ENCODE measurements at regions not wholly inside any gene's neighbourhood (a gene's known extent, or its start where the extent isn't known, plus 50 kb on each side); places are given as distances from the start of the nearest gene placed in this dataset.
A peak's percentile ranks its signal among the peaks of the same experiment; 100 is the strongest.

GRCh38 chr2:234405462-234405861 is 91.4 kb downstream of the ARL4C start:
- FAIRE-seq: no peak
- DNase-seq (ENCODE audit: low read depth, low spot score): no peak
- POLR2A ChIA-PET: no interaction called here

DNA sequence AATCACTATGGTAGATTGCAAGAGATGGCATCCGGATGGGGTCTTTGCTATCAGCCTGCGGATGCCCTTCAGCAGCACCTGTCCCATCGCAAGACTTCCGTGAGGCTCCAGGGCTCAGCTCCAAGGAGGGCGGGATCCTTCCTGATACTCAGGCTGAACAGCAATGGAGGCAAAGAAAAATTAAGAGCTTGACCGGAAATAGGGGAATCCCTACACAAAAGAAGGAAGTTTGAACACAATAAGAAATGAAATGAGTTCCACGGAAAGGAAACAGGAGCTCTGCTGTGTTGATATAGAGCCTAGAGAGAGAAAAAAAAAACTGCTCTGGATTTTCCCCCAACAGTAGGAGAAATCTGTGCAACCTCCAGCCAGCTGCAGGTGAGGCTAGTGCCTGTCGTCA is 91.9 kb downstream of the ARL4C start:
- TF ChIP-seq, protein P1, sequence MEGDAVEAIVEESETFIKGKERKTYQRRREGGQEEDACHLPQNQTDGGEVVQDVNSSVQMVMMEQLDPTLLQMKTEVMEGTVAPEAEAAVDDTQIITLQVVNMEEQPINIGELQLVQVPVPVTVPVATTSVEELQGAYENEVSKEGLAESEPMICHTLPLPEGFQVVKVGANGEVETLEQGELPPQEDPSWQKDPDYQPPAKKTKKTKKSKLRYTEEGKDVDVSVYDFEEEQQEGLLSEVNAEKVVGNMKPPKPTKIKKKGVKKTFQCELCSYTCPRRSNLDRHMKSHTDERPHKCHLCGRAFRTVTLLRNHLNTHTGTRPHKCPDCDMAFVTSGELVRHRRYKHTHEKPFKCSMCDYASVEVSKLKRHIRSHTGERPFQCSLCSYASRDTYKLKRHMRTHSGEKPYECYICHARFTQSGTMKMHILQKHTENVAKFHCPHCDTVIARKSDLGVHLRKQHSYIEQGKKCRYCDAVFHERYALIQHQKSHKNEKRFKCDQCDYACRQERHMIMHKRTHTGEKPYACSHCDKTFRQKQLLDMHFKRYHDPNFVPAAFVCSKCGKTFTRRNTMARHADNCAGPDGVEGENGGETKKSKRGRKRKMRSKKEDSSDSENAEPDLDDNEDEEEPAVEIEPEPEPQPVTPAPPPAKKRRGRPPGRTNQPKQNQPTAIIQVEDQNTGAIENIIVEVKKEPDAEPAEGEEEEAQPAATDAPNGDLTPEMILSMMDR (IDR thresholded peaks at IDR 0.05; ENCODE audit: extremely low read depth in 1 of 2, insufficient read depth in 1 of 2, low read depth in 1 of 2, low read length in 2 of 2): no peak
- TF ChIP-seq, protein P2, sequence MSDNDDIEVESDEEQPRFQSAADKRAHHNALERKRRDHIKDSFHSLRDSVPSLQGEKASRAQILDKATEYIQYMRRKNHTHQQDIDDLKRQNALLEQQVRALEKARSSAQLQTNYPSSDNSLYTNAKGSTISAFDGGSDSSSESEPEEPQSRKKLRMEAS (IDR thresholded peaks at IDR 0.05; ENCODE audit: insufficient read depth, insufficient read length): no peak
- TF ChIP-seq POLR2A (IDR thresholded peaks at IDR 0.05; ENCODE audit: low read depth, low read length) (peak; percentile 35), POLR2AphosphoS5 (IDR thresholded peaks at IDR 0.05; ENCODE audit: insufficient read depth, low read depth, low read length) (no peak), FOS (IDR thresholded peaks at IDR 0.05; ENCODE audit: borderline replicate concordance, insufficient read depth, low read length) (peak; percentile 11), JUN (IDR thresholded peaks at IDR 0.05; ENCODE audit: borderline replicate concordance, insufficient read depth, insufficient read length, low read depth) (no peak)
- CTCF ChIA-PET: interaction anchor here (0.7 to 2.1 kb wide), 8 partner anchors 16 to 269 kb away, joined by 3 to 7 read pairs (median 4); partner anchors contain the start of gene ARL4C
- Histone ChIP-seq H3K9me3 (replicated peaks; ENCODE audit: control insufficient read depth, insufficient read depth, low read length) (no peaks in the 10 kb centered on the region), H4K20me1 (replicated peaks; ENCODE audit: control insufficient read depth, extremely low read depth, insufficient read depth, low read length) (no peaks in the 10 kb centered on the region), H3K4me2 (ENCODE audit: insufficient read depth, low read length) (peak overlapping the region; percentile 3), H3K4me1 (ENCODE audit: control insufficient read depth, extremely low read depth, insufficient read depth, low read length) (peaks cover 14% of the 10 kb centered on the region), H3K9me1 (replicated peaks; ENCODE audit: control insufficient read depth, extremely low read depth, insufficient read depth, low read length) (no peaks in the 10 kb centered on the region), H3K79me2 (ENCODE audit: control insufficient read depth, insufficient read depth, low read length) (no peaks in the 10 kb centered on the region), H3K4me3 (replicated peaks in 1 of 3; ENCODE audit: insufficient read depth in 1 of 3, low read depth in 1 of 3, low read length in 3 of 3) (no peak overlapping the region), H3K36me3 (ENCODE audit: control insufficient read depth in 2 of 2, extremely low read depth in 1 of 2, insufficient read depth in 2 of 2, low read length in 2 of 2) (no peaks in the 10 kb centered on the region), H3K27me3 (ENCODE audit: control insufficient read depth in 2 of 2, insufficient read depth in 2 of 2, low read length in 2 of 2) (no peaks in the 10 kb centered on the region), H3K9ac (replicated peaks; ENCODE audit: extremely low read depth, insufficient read depth, low read length) (no peak overlapping the region), H2AFZ (ENCODE audit: low read depth, low read length) (no peak overlapping the region), H3K27ac (ENCODE audit: insufficient read depth, low read depth, low read length) (no peak overlapping the region)
- dilution Hi-C loops (cut with MboI; ENCODE audit: extremely low pct_ligation_motif_present, low sequenced_read_pairs): no loop called here
- POLR2A ChIA-PET: interaction anchor here (0.7 kb wide), 1 partner anchor 100 kb away, joined by 3 read pairs; no protein-coding TSS in a partner anchor
- DNase-seq (ENCODE audit: low read depth, low spot score) (peak; percentile 84), FAIRE-seq (peak; percentile 84)
- intact Hi-C loops (cut with micrococcal nuclease): loop anchor here (1.0 to 2.0 kb wide), 4 partner anchors 17 to 113 kb away; no protein-coding TSS in a partner anchor
- BruUV-seq (replicated peaks): no TSS peak

More at GRCh38 chr2:234405462-234405861, 91.4 kb downstream of the ARL4C start:
- Histone ChIP-seq H3K36me3 (ENCODE audit: control insufficient read depth in 2 of 2, extremely low read depth in 1 of 2, insufficient read depth in 2 of 2, low read length in 2 of 2) (no peaks in the 10 kb centered on the region), H3K4me3 (replicated peaks in 1 of 3; ENCODE audit: insufficient read depth in 1 of 3, low read depth in 1 of 3, low read length in 3 of 3) (no peak overlapping the region), H4K20me1 (replicated peaks; ENCODE audit: control insufficient read depth, extremely low read depth, insufficient read depth, low read length) (no peaks in the 10 kb centered on the region), H2AFZ (ENCODE audit: low read depth, low read length) (no peak overlapping the region), H3K79me2 (ENCODE audit: control insufficient read depth, insufficient read depth, low read length) (no peaks in the 10 kb centered on the region), H3K9me3 (replicated peaks; ENCODE audit: control insufficient read depth, insufficient read depth, low read length) (no peaks in the 10 kb centered on the region), H3K9ac (replicated peaks; ENCODE audit: extremely low read depth, insufficient read depth, low read length) (no peak overlapping the region), H3K9me1 (replicated peaks; ENCODE audit: control insufficient read depth, extremely low read depth, insufficient read depth, low read length) (no peaks in the 10 kb centered on the region), H3K27ac (ENCODE audit: insufficient read depth, low read depth, low read length) (peak overlapping the region; percentile 4), H3K27me3 (ENCODE audit: control insufficient read depth in 2 of 2, insufficient read depth in 2 of 2, low read length in 2 of 2) (peaks cover 0 to under 1% of the 10 kb centered on the region in 2 experiments), H3K4me2 (ENCODE audit: insufficient read depth, low read length) (peak overlapping the region; percentile 3), H3K4me1 (ENCODE audit: control insufficient read depth, extremely low read depth, insufficient read depth, low read length) (peaks cover 14% of the 10 kb centered on the region)
- dilution Hi-C loops (cut with MboI; ENCODE audit: extremely low pct_ligation_motif_present, low sequenced_read_pairs): no loop called here
- TF ChIP-seq GATA2 (IDR thresholded peaks at IDR 0.05; ENCODE audit: insufficient read depth, insufficient read length, low read depth, low read length) (no peak), POLR2A (IDR thresholded peaks at IDR 0.05; ENCODE audit: low read depth, low read length) (no peak)
- TF ChIP-seq, protein P2 (IDR thresholded peaks at IDR 0.05; ENCODE audit: insufficient read depth, insufficient read length): no peak
- TF ChIP-seq, protein P1 (IDR thresholded peaks at IDR 0.05; ENCODE audit: extremely low read depth in 1 of 2, insufficient read depth in 1 of 2, low read depth in 1 of 2, low read length in 2 of 2): no peak
- BruUV-seq (replicated peaks): no TSS peak
- intact Hi-C loops (cut with micrococcal nuclease): loop anchor here (1.0 to 2.0 kb wide), 4 partner anchors 17 to 113 kb away; no protein-coding TSS in a partner anchor
- CTCF ChIA-PET: interaction anchor here (0.7 to 2.1 kb wide), 9 partner anchors 15 to 270 kb away, joined by 3 to 7 read pairs (median 3); partner anchors contain the start of gene ARL4C
